GM23338 (cell line): ENCODE measurements at regions not wholly inside any gene's neighbourhood (a gene's known extent, or its start where the extent isn't known, plus 50 kb on each side); places are given as distances from the start of the nearest gene placed in this dataset.

ENCODE experiments used
- EZH2phosphoT487 ChIP-seq: fragments of 200-600 bp; sonication (generic); IDR thresholded peaks from one replicate; pipeline ENCODE4 v1.8.1; 2018; ENCODE audit warnings: antibody characterized with exemption; ENCODE audit not compliant: unreplicated experiment
- JUNB ChIP-seq: IDR thresholded peaks from one replicate; pipeline ENCODE4 v1.6.1; 2016; ENCODE audit warnings: antibody characterized with exemption; ENCODE audit not compliant: unreplicated experiment
- POLR2AphosphoS5 ChIP-seq: IDR thresholded peaks from 2 replicates; pipeline ENCODE4 v1.6.1; 2016; ENCODE audit warnings: antibody characterized with exemption, low read depth
- ZNF331 ChIP-seq: fragments of 250-450 bp; sonication (Bioruptor Pico); IDR thresholded peaks from 2 replicates; pipeline ENCODE4 v1.5.0; 2020; ENCODE audit warnings: low read depth, mild to moderate bottlenecking, moderate library complexity
- TF ChIP-seq, protein P1 (sequence below), 2 experiments: fragments of 200-600 bp in 1 of 2; sonication (generic) in 1 of 2; conservative IDR thresholded peaks; 2 replicates each; pipeline versions ENCODE4 v1.5.1 to v1.6.1; 2016 to 2017; ENCODE audit warnings: antibody characterized with exemption in 2 of 2, low read depth in 2 of 2, mild to moderate bottlenecking in 2 of 2, moderate library complexity in 1 of 2

DNA sequence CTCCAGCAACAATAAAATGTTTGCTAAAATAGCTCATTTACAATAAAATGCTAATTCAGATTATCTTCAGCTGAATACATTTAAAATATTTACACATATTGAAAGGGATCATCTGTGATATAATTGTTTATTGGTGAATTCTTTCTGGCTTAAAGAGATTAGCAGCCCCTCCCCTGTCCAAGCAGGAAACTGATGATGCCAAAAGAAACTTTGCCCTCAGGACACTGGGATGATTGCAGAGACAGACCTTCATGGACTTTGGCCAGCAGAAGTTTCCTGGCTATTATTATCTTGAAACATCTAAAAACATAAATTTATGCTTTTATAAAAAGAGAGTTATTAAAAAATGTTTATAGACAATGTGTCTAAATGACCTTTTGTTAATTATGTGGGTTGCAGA, 764.9 kb upstream of the MBL2 start:
- TF ChIP-seq, protein P1, sequence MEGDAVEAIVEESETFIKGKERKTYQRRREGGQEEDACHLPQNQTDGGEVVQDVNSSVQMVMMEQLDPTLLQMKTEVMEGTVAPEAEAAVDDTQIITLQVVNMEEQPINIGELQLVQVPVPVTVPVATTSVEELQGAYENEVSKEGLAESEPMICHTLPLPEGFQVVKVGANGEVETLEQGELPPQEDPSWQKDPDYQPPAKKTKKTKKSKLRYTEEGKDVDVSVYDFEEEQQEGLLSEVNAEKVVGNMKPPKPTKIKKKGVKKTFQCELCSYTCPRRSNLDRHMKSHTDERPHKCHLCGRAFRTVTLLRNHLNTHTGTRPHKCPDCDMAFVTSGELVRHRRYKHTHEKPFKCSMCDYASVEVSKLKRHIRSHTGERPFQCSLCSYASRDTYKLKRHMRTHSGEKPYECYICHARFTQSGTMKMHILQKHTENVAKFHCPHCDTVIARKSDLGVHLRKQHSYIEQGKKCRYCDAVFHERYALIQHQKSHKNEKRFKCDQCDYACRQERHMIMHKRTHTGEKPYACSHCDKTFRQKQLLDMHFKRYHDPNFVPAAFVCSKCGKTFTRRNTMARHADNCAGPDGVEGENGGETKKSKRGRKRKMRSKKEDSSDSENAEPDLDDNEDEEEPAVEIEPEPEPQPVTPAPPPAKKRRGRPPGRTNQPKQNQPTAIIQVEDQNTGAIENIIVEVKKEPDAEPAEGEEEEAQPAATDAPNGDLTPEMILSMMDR (conservative IDR thresholded peaks at IDR 0.05; ENCODE audit: low read depth in 2 of 2): no peak
- no peak for TF ChIP-seq POLR2AphosphoS5
- TF ChIP-seq ZNF331 (CRISPR knock-in tag): no peak
- no peak for TF ChIP-seq JUNB
- no peak for TF ChIP-seq EZH2phosphoT487
